Left renal cortex interstitium (tissue), 4 donors: ENCODE measurements at regions not wholly inside any gene's neighbourhood (a gene's known extent, or its start where the extent isn't known, plus 50 kb on each side); places are given as distances from the start of the nearest gene placed in this dataset.
"Not testable (repeated sequence)": the region's sequence is repeated elsewhere in the genome, so short reads cannot be mapped to it uniquely, and the experiment has no call there.

ENCODE experiments used
- DNase-seq, 4 donors: peaks; one replicate each; pipeline ENCODE4 v3.0.0-alpha.2; 2013; ENCODE audit warnings: low read depth in 4 of 4, low spot score in 2 of 4, missing footprints in 1 of 4

GRCh38 chr16:54985156-54985555 lies 54.5 kb downstream of the IRX5 start:
- no peak for DNase-seq

- DNase-seq = no peak
Observed at GRCh38 chr16:54985668-54986067, 55.0 kb downstream of the IRX5 start.

- DNase-seq = no peak
Observed at GRCh38 chr16:54986409-54986808, 55.7 kb downstream of the IRX5 start.

- no peak for DNase-seq
Observed at GRCh38 chr16:54987081-54987480, 56.4 kb downstream of the IRX5 start.

GRCh38 chr16:54991525-54991924 lies 60.9 kb downstream of the IRX5 start:
- DNase-seq = no peak

GRCh38 chr16:54991946-54992345 lies 61.3 kb downstream of the IRX5 start:
- DNase-seq = not testable (repeated sequence)

GRCh38 chr16:54993106-54993895 lies 62.6 kb downstream of the IRX5 start:
- DNase-seq = no peak

- DNase-seq = no peak
Observed at GRCh38 chr16:54996186-54996585, 65.5 kb downstream of the IRX5 start.

GRCh38 chr16:54998834-54999233 lies 68.2 kb downstream of the IRX5 start:
- DNase-seq = no peak

GRCh38 chr16:54999481-54999880 lies 68.8 kb downstream of the IRX5 start:
- DNase-seq = no peak

- no peak for DNase-seq
Observed at GRCh38 chr16:55000595-55000994, 69.9 kb downstream of the IRX5 start.

GRCh38 chr16:55001931-55002330 lies 71.3 kb downstream of the IRX5 start:
- DNase-seq = no peak

- DNase-seq = no peak
Observed at GRCh38 chr16:55002419-55002818, 71.8 kb downstream of the IRX5 start.

GRCh38 chr16:55003306-55003705 lies 72.6 kb downstream of the IRX5 start:
- DNase-seq = no peak

- DNase-seq = no peak
Observed at GRCh38 chr16:55003916-55004315, 73.3 kb downstream of the IRX5 start.

- no peak for DNase-seq
Observed at GRCh38 chr16:55007504-55007903, 76.8 kb downstream of the IRX5 start.

GRCh38 chr16:55008836-55009510 lies 78.3 kb downstream of the IRX5 start:
- DNase-seq = no peak

- DNase-seq = no peak
Observed at GRCh38 chr16:55009581-55009980, 78.9 kb downstream of the IRX5 start.

GRCh38 chr16:55010492-55011160 lies 80.0 kb downstream of the IRX5 start:
- no peak for DNase-seq

- DNase-seq = no peak
Observed at GRCh38 chr16:55012362-55012761, 81.7 kb downstream of the IRX5 start.

GRCh38 chr16:55012793-55013192 lies 82.1 kb downstream of the IRX5 start:
- no peak for DNase-seq

- DNase-seq = no peak
Observed at GRCh38 chr16:55014022-55014421, 83.4 kb downstream of the IRX5 start.
